Hepatic stellate cell (primary cell): ENCODE measurements at regions not wholly inside any gene's neighbourhood (a gene's known extent, or its start where the extent isn't known, plus 50 kb on each side); places are given as distances from the start of the nearest gene placed in this dataset.
A peak's percentile ranks its signal among the peaks of the same experiment; 100 is the strongest.

ENCODE experiments used
- DNase-seq: peaks from one replicate; pipeline ENCODE4 v3.0.0; 2011; ENCODE audit warnings: low spot score

- DNase-seq, result no peak
These were observed 69.0 kb upstream of the OTOS start for GRCh38 chr2:240209493-240209892.

GRCh38 chr2:240210198-240210965, 69.9 kb upstream of the OTOS start:
- DNase-seq, result no peak

- no peak for DNase-seq
These were observed 70.6 kb upstream of the OTOS start for GRCh38 chr2:240211096-240211495.

GRCh38 chr2:240211598-240212424, 71.4 kb upstream of the OTOS start:
- no peak for DNase-seq

GRCh38 chr2:240212425-240213225, 72.2 kb upstream of the OTOS start:
- no peak for DNase-seq

- no peak for DNase-seq
These were observed 72.7 kb upstream of the OTOS start for GRCh38 chr2:240213226-240213475.

- DNase-seq, result no peak
These were observed 73.3 kb upstream of the OTOS start for GRCh38 chr2:240213476-240214421.

GRCh38 chr2:240214790-240215675, 74.6 kb upstream of the OTOS start:
- DNase-seq, result no peak

GRCh38 chr2:240215676-240216051, 75.2 kb upstream of the OTOS start:
- no peak for DNase-seq

- DNase-seq, result no peak
These were observed 75.7 kb upstream of the OTOS start for GRCh38 chr2:240216167-240216566.

- DNase-seq, result no peak
These were observed 77.2 kb upstream of the OTOS start for GRCh38 chr2:240217431-240218301.

- DNase-seq, result no peak
These were observed 78.9 kb upstream of the OTOS start for GRCh38 chr2:240219208-240219890.

- peak; percentile 76 for DNase-seq
These were observed 79.9 kb upstream of the OTOS start for GRCh38 chr2:240220371-240220770.

- DNase-seq, result no peak
These were observed 83.2 kb upstream of the OTOS start for GRCh38 chr2:240223631-240224030.

GRCh38 chr2:240224676-240225075, 84.2 kb upstream of the OTOS start:
- peak; percentile 85 for DNase-seq

GRCh38 chr2:240225131-240225530, 84.7 kb upstream of the OTOS start:
- DNase-seq, result no peak

GRCh38 chr2:240225660-240226475, 85.4 kb upstream of the OTOS start:
- DNase-seq, result no peak
